Astrocyte of the spinal cord (primary cell): ENCODE measurements at regions not wholly inside any gene's neighbourhood (a gene's known extent, or its start where the extent isn't known, plus 50 kb on each side); places are given as distances from the start of the nearest gene placed in this dataset.
"Not testable (repeated sequence)": the region's sequence is repeated elsewhere in the genome, so short reads cannot be mapped to it uniquely, and the experiment has no call there.

Experiments used
- DNase-seq: peaks from one replicate; pipeline ENCODE4 v3.0.0; 2011; ENCODE audit warnings: low read depth, low spot score
- H3K4me3 ChIP-seq: 2 replicates; pipeline ENCODE4 v1.5.1; 2011; ENCODE audit warnings: low read depth, mild to moderate bottlenecking, low read length, moderate library complexity
- CTCF ChIP-seq: IDR thresholded peaks from 2 replicates; pipeline ENCODE4 v1.5.1; 2012; ENCODE audit warnings: low read depth, mild to moderate bottlenecking, low read length, inconsistent platforms
- in situ Hi-C: cut with HindIII; loops from 2 replicates; pipeline ENCODE4 v1.10.0; 2017; ENCODE audit warnings: low sequenced_read_pairs

- H3K4me3 ChIP-seq: no peak overlapping the region
- DNase-seq: peak; percentile 26
- TF ChIP-seq CTCF: no peak
- in situ Hi-C loops: no loop called here
Measured at GRCh38 chr5:143924311-143924978, 112.5 kb downstream of the HMHB1 start.

- H3K4me3 ChIP-seq, DNase-seq, in situ Hi-C loops: not testable (repeated sequence)
Measured at GRCh38 chr5:143924979-143925325, 113.0 kb downstream of the HMHB1 start.

GRCh38 chr5:143929486-143929885, 117.5 kb downstream of the HMHB1 start:
- no peak overlapping the region for H3K4me3 ChIP-seq
- DNase-seq: no peak
- in situ Hi-C loops: no loop called here
- TF ChIP-seq CTCF: no peak

- in situ Hi-C loops: no loop called here
- no peak for DNase-seq
- no peak for TF ChIP-seq CTCF
- H3K4me3 ChIP-seq: no peak overlapping the region
Measured at GRCh38 chr5:143930561-143930960, 118.6 kb downstream of the HMHB1 start.

- no peak for TF ChIP-seq CTCF
- in situ Hi-C loops: no loop called here
- DNase-seq: no peak
- H3K4me3 ChIP-seq: no peak overlapping the region
Measured at GRCh38 chr5:143931476-143931875, 119.5 kb downstream of the HMHB1 start.

- in situ Hi-C loops: no loop called here
- no peak for DNase-seq
- TF ChIP-seq CTCF: no peak
- H3K4me3 ChIP-seq: no peak overlapping the region
Measured at GRCh38 chr5:143931986-143932385, 120.0 kb downstream of the HMHB1 start.

GRCh38 chr5:143932584-143932983, 120.6 kb downstream of the HMHB1 start:
- DNase-seq: no peak
- no peak for TF ChIP-seq CTCF
- H3K4me3 ChIP-seq: no peak overlapping the region
- in situ Hi-C loops: no loop called here
